B cell (primary cell): ENCODE measurements at regions not wholly inside any gene's neighbourhood (a gene's known extent, or its start where the extent isn't known, plus 50 kb on each side); places are given as distances from the start of the nearest gene placed in this dataset.

Experiments
- ATAC-seq: fragments of 200-7000 bp; cut with Tn5 transposase; one replicate; pipeline ENCODE4 v1.10.0; 2021; ENCODE audit warnings: low read depth, mild to moderate bottlenecking, moderate number of reproducible peaks, moderate library complexity
- CTCF ChIA-PET: fragments of 350-600 bp; sonication (Branson Sonifier 250); formaldehyde crosslinking; loops from one replicate; lab custom pipeline; 2021; ENCODE audit warnings: antibody characterized with exemption, inconsistent platforms; lab: Charles Lee
- POLR2A ChIA-PET: fragments of 350-600 bp; sonication (Branson Sonifier 250); formaldehyde crosslinking; loops from one replicate; lab custom pipeline; 2021; ENCODE audit warnings: antibody characterized with exemption; lab: Charles Lee
- DNase-seq: peaks from one replicate; pipeline ENCODE4 v3.0.0; 2013
- H2AFZ ChIP-seq: 2 replicates; pipeline ENCODE4 v1.6.1; 2012; ENCODE audit warnings: mild to moderate bottlenecking, low read depth, low read length; ENCODE audit not compliant: insufficient read depth, poor library complexity, severe bottlenecking
- H3K27ac ChIP-seq, 2 donors: 1 replicate in 1 of 2; 2 replicates in 1 of 2; pipeline ENCODE4 v1.5.1; 2012 to 2013; ENCODE audit warnings: low read length in 2 of 2, mild to moderate bottlenecking in 2 of 2, moderate library complexity in 1 of 2
- H3K27me3 ChIP-seq, 4 experiments: fragments of 200-600 bp in 1 of 4; sonication (generic) in 1 of 4; replicated peaks in 1 of 4; 1 replicate in 2 of 4; 2 replicates in 2 of 4; pipeline versions ENCODE4 v1.6.1 to v1.7.0; 2013 to 2016; ENCODE audit warnings: low read length in 3 of 4, mild to moderate bottlenecking in 2 of 4, mixed read lengths in 1 of 4, moderate library complexity in 1 of 4; ENCODE audit not compliant: insufficient read depth in 4 of 4, control insufficient read depth in 3 of 4; ENCODE audit errors: control extremely low read depth in 1 of 4
- H3K36me3 ChIP-seq, 2 experiments: replicated peaks in 1 of 2; 1 replicate in 1 of 2; 2 replicates in 1 of 2; pipeline versions ENCODE4 v1.6.1 to v1.7.1; 2013; ENCODE audit warnings: low read length in 1 of 2; ENCODE audit not compliant: insufficient read depth in 2 of 2, control insufficient read depth in 1 of 2; ENCODE audit errors: control extremely low read depth in 1 of 2, extremely low read depth in 1 of 2
- H3K4me1 ChIP-seq, 2 donors: fragments of 200-600 bp in 1 of 2; sonication (generic) in 1 of 2; 1 replicate in 1 of 2; 2 replicates in 1 of 2; pipeline versions ENCODE4 v1.5.1 to v1.6.1; 2013 to 2017; ENCODE audit warnings: low read length in 2 of 2; ENCODE audit not compliant: control insufficient read depth in 2 of 2, insufficient read depth in 2 of 2
- H3K4me2 ChIP-seq: replicated peaks from 2 replicates; pipeline ENCODE3; 2012; ENCODE audit warnings: mild to moderate bottlenecking, low read depth, low read length; ENCODE audit not compliant: poor library complexity, severe bottlenecking
- H3K4me3 ChIP-seq, 5 experiments: fragments of 200-600 bp in 1 of 5; sonication (generic) in 1 of 5; 1 replicate in 3 of 5; 2 replicates in 2 of 5; pipeline versions ENCODE4 v1.5.1 to v1.7.0; 2011 to 2016; ENCODE audit warnings: low read length in 4 of 5, mild to moderate bottlenecking in 4 of 5, low read depth in 2 of 5, control low read depth in 1 of 5, moderate library complexity in 1 of 5; ENCODE audit not compliant: insufficient read depth in 1 of 5; ENCODE audit errors: control extremely low read depth in 1 of 5, extremely low read depth in 1 of 5
- H3K79me2 ChIP-seq: fragments of 200-600 bp; sonication (generic); one replicate; pipeline ENCODE4 v1.6.0; 2016; ENCODE audit warnings: low read length; ENCODE audit not compliant: control insufficient read depth, insufficient read depth
- H3K9ac ChIP-seq: fragments of 200-600 bp; sonication (generic); 2 replicates; pipeline ENCODE4 v1.6.1; 2017; ENCODE audit warnings: mild to moderate bottlenecking, low read length, moderate library complexity
- H3K9me3 ChIP-seq, 3 donors: one replicate each; pipeline versions ENCODE4 v1.6.1 to v1.7.1; 2013; ENCODE audit warnings: low read length in 2 of 3; ENCODE audit not compliant: control insufficient read depth in 2 of 3, insufficient read depth in 1 of 3; ENCODE audit errors: control extremely low read depth in 1 of 3
- H4K20me1 ChIP-seq: 2 replicates; pipeline ENCODE4 v1.6.0; 2012; ENCODE audit warnings: mild to moderate bottlenecking, low read length; ENCODE audit not compliant: insufficient read depth, control insufficient read depth, poor library complexity, severe bottlenecking
- H3K27ac Mint-ChIP-seq: one replicate; pipeline ENCODE4 v1.8.0; 2021; ENCODE audit warnings: mixed read lengths
- H3K27me3 Mint-ChIP-seq: one replicate; pipeline ENCODE4 v1.8.0; 2021; ENCODE audit warnings: mixed read lengths
- H3K4me1 Mint-ChIP-seq: one replicate; pipeline ENCODE4 v1.8.0; 2021; ENCODE audit warnings: mixed read lengths
- H3K4me3 Mint-ChIP-seq: one replicate; pipeline ENCODE4 v1.8.0; 2021; ENCODE audit warnings: mixed read lengths
- H3K9me3 Mint-ChIP-seq: one replicate; pipeline ENCODE4 v1.8.0; 2022; ENCODE audit warnings: mixed read lengths; ENCODE audit not compliant: insufficient read depth
- EZH2 ChIP-seq: IDR thresholded peaks from 2 replicates; pipeline ENCODE4 v1.6.1; 2012; ENCODE audit warnings: borderline replicate concordance, low read depth, mild to moderate bottlenecking, moderate library complexity, low read length; ENCODE audit not compliant: insufficient read depth, poor library complexity, severe bottlenecking
- WGBS: methylation state at CpG from one replicate; pipeline ENCODE4 v1.1.5; 2013; ENCODE audit warnings: missing lambda C conversion rate; ENCODE audit not compliant: insufficient coverage; 5-methylcytosine and 5-hydroxymethylcytosine counted together
- intact Hi-C: fragments of 100-400 bp; cut with micrococcal nuclease; formaldehyde crosslinking; loops from one replicate; pipeline ENCODE4 v1.10.0; 2022
- TF ChIP-seq, protein P1 (sequence below): fragments of 200-600 bp; IDR thresholded peaks from one replicate; pipeline ENCODE4 v1.8.0; 2022; ENCODE audit warnings: antibody characterized with exemption, mild to moderate bottlenecking

DNA sequence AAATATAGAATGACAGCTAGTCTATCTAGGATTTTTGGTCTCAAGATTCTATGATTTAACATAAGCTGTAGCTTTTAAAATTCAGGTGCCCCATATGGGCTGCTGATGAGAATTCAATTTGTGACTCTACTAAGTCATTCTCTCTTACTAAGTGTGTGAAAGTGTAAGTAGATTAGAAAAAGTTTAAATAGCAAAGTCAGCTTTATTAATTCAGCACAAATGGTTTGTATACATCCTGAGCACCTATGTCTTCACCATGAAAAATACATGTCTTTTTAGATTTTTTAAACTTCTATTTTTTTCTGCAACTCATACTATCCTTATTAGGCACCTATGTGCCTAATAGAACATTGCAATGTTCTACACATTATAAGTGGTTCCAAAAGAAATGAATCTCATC is 157.1 kb downstream of the METTL4 start:
- Mint-ChIP-seq H3K4me1 (no peaks in the 10 kb centered on the region), H3K9me3 (no peaks in the 10 kb centered on the region), H3K4me3 (no peak overlapping the region), H3K27ac (no peak overlapping the region), H3K27me3 (peaks cover 17% of the 10 kb centered on the region)
- Histone ChIP-seq H3K4me2 (no peak overlapping the region), H3K4me1 (no peaks in the 10 kb centered on the region), H3K9ac (no peak overlapping the region), H3K4me3 (no peak overlapping the region), H3K27me3 (peaks cover 0 to 4% (median 0%) of the 10 kb centered on the region in 4 experiments), H3K79me2 (no peaks in the 10 kb centered on the region), H3K9me3 (no peaks in the 10 kb centered on the region), H3K27ac (no peak overlapping the region), H2AFZ (no peak overlapping the region), H3K36me3 (no peaks in the 10 kb centered on the region), H4K20me1 (no peaks in the 10 kb centered on the region)
- TF ChIP-seq, protein P1, sequence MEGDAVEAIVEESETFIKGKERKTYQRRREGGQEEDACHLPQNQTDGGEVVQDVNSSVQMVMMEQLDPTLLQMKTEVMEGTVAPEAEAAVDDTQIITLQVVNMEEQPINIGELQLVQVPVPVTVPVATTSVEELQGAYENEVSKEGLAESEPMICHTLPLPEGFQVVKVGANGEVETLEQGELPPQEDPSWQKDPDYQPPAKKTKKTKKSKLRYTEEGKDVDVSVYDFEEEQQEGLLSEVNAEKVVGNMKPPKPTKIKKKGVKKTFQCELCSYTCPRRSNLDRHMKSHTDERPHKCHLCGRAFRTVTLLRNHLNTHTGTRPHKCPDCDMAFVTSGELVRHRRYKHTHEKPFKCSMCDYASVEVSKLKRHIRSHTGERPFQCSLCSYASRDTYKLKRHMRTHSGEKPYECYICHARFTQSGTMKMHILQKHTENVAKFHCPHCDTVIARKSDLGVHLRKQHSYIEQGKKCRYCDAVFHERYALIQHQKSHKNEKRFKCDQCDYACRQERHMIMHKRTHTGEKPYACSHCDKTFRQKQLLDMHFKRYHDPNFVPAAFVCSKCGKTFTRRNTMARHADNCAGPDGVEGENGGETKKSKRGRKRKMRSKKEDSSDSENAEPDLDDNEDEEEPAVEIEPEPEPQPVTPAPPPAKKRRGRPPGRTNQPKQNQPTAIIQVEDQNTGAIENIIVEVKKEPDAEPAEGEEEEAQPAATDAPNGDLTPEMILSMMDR: no peak
- CTCF ChIA-PET: no interaction called here
- POLR2A ChIA-PET: no interaction called here
- ATAC-seq: no peak
- intact Hi-C loops: no loop called here
- DNase-seq: no peak

DNA sequence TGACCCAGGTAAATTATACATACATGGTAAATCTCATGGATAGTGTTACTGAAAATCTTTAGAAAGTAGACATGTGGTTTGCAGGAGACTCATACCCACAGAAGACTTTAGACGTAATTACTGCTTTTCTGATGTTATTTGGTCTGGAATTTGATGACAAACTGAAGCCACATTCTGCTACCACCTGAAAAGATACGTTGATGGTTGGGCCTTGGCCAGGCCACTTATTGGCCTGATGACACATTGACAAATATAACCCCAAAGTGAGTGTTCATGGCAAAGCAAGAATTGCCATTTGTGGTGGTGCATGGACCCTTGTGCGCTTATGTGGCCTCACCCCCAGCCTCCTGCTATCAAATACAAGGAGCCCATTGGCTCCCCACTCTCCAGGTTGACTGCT is 155.6 kb downstream of the METTL4 start:
- ChIA-PET POLR2A (no interaction called here), CTCF (no interaction called here)
- Histone ChIP-seq H3K79me2 (no peaks in the 10 kb centered on the region), H3K36me3 (no peaks in the 10 kb centered on the region), H3K4me2 (no peak overlapping the region), H4K20me1 (no peaks in the 10 kb centered on the region), H3K4me1 (no peaks in the 10 kb centered on the region), H3K9ac (no peak overlapping the region), H3K4me3 (no peak overlapping the region), H3K27ac (no peak overlapping the region), H2AFZ (no peak overlapping the region), H3K27me3 (peaks cover 0 to 4% (median 0%) of the 10 kb centered on the region in 4 experiments), H3K9me3 (no peaks in the 10 kb centered on the region)
- ATAC-seq: no peak
- no peak overlapping the region for H3K4me3 Mint-ChIP-seq
- no peak for TF ChIP-seq EZH2
- TF ChIP-seq, protein P1: no peak
- DNase-seq: no peak
- H3K27me3 Mint-ChIP-seq: peaks cover 17% of the 10 kb centered on the region
- no peaks in the 10 kb centered on the region for H3K9me3 Mint-ChIP-seq
- no peak overlapping the region for H3K27ac Mint-ChIP-seq
- WGBS: 85% methylated on average over 2 of the region's 3 CpGs
- H3K4me1 Mint-ChIP-seq: no peaks in the 10 kb centered on the region
- intact Hi-C loops: no loop called here
